ENCODE measurements at regions not wholly inside any gene's neighbourhood (a gene's known extent, or its start where the extent isn't known, plus 50 kb on each side); places are given as distances from the start of the nearest gene placed in this dataset.

DNA sequence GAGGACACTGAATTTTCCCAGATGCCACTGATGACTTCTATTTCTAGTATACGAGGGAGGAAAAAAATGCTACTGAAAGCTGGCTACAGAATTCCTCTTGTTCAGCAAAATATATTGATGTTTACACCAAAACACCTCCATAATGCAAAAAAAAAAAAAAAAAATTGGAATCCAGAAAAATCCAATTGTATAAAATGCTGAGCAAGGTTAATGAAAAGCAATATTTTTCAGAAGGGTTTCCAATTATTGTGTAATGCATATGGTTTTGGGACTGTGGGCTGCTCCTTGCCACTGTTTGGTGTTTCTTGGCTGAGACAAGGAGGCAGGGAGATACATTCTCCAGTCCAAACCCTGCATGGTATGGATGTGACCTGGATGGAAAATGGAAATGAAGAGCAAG, 83.8 kb downstream of the LSM5 start:
- H3K4me3 ChIP-seq (ENCODE audit: low read depth, low read length), result no peak overlapping the region
- DNase-seq (ENCODE audit: low read depth), result no peak
- TF ChIP-seq, protein P1, sequence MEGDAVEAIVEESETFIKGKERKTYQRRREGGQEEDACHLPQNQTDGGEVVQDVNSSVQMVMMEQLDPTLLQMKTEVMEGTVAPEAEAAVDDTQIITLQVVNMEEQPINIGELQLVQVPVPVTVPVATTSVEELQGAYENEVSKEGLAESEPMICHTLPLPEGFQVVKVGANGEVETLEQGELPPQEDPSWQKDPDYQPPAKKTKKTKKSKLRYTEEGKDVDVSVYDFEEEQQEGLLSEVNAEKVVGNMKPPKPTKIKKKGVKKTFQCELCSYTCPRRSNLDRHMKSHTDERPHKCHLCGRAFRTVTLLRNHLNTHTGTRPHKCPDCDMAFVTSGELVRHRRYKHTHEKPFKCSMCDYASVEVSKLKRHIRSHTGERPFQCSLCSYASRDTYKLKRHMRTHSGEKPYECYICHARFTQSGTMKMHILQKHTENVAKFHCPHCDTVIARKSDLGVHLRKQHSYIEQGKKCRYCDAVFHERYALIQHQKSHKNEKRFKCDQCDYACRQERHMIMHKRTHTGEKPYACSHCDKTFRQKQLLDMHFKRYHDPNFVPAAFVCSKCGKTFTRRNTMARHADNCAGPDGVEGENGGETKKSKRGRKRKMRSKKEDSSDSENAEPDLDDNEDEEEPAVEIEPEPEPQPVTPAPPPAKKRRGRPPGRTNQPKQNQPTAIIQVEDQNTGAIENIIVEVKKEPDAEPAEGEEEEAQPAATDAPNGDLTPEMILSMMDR (IDR thresholded peaks at IDR 0.05; ENCODE audit: insufficient read depth, low read depth, low read length), result no peak

DNA sequence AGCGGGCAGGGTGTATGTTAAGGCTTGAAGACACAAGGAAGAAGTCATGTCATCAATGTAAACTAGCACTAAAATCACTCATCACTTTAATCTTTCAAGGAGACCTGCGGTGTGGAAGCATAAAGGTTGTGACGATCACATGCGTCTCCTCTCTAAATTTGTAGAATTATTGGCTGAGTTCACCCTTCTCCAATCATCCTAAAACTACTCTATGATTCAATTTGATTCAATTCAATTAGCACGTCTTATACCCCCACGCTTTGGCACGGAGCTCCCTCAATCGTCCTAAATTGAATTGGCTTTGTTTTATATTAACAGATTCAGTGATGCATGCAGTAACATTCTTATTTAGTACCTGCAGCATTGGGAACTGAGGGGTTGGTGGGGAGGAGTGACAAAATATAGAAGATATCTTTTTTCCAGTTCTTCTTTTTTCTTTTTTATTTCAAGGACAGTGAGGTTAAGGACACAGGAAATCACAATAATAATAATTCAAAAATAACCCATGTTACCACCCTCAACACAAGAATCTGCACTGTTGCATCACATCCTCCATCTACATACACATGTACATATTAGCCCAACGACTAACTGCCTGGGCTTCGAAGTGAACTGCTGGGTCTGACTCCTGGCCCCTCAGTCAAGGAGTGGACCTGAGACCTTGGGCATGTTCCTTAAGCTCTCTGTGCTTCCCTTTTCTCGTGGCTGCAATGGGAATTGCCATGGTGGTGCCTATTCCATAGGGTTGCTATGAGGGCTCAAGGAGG, 86.5 kb downstream of the LSM5 start:
- DNase-seq (ENCODE audit: low read depth), result no peak
- TF ChIP-seq, protein P1 (IDR thresholded peaks at IDR 0.05; ENCODE audit: insufficient read depth, low read depth, low read length), result no peak
- no peak overlapping the region for H3K4me3 ChIP-seq (ENCODE audit: low read depth, low read length)

DNA sequence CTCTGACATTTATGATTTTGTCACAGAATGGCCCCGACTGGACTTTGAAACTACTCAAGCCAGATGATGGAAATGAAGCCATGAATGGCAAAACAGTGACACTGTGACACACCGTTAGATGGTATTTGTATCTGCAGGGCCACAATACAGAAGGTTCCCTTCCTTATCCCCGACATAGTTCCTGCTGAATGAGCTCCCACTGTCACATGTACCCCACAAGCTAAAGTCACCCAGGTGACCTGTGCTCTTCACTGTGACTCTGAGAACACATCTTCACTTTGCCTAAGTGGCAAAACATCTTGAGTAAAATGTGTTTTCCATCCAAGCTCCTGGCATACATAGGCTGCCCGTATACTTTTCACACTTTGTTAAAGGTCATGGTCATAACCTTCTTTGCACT, 89.5 kb downstream of the LSM5 start:
- no peak overlapping the region for H3K4me3 ChIP-seq (ENCODE audit: low read depth, low read length)
- DNase-seq (ENCODE audit: low read depth), result no peak
- TF ChIP-seq, protein P1 (IDR thresholded peaks at IDR 0.05; ENCODE audit: insufficient read depth, low read depth, low read length), result no peak

DNA sequence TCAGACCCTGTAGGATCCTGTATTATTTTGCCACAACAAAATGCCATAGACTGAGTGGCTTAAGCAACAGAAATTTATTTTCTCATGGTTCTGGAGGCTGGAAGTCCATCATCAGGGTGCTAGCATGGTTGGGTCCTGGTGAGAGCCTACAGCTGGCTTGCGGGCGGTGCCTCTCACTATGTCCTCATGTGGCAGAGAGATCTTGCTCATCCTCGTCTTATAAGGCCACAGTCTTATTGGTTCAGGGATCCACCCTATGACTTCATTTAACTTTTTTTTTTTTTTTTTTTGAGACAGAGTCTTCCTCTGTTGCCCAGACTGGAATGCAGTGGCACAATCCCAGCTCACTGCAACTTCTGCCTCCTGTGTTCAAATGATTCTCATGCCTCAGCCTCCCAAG, 90.9 kb downstream of the LSM5 start:
- TF ChIP-seq, protein P1 (IDR thresholded peaks at IDR 0.05; ENCODE audit: insufficient read depth, low read depth, low read length), result no peak
- DNase-seq (ENCODE audit: low read depth), result no peak
- no peak overlapping the region for H3K4me3 ChIP-seq (ENCODE audit: low read depth, low read length)

DNA sequence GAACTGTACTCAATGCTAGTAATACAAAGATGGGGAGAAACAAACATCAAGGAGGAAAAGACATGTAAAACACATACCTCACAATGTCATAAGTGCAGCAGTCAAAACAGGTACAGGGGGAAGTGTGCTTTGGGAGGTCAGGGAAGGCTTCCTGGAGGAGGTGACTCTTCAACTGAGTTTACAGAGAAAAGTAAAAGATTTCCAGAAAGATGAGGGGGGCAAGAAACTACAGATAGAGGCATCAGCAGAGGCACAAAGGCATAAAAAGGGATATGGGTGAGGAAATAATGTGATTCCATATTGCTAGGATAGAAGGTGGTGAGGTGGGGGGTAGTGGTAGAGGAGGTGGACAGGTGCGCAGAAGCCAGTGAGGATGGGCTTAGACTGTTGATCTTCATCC, 95.0 kb downstream of the LSM5 start:
- DNase-seq (ENCODE audit: low read depth), result no peak
- TF ChIP-seq, protein P1 (IDR thresholded peaks at IDR 0.05; ENCODE audit: insufficient read depth, low read depth, low read length), result no peak
- H3K4me3 ChIP-seq (ENCODE audit: low read depth, low read length), result no peak overlapping the region

DNA sequence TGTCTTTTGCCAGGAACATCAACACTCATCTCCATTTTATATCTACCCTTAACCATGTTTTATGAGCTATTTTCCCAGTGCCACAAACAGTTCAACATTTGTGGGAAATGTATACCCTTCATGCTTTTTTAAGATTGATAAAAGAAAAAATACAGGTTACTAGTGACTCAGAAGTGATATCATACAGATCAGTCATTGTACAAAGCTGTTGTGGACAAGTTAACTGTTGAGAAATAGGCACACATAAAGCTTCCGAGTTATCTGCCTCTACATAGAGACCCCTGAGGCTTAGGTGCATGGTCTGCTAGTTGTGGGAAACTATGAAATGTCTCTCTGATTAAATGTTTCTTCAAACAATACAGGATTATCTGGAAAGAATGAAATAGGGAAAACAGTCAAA, 96.3 kb downstream of the LSM5 start:
- no peak for DNase-seq (ENCODE audit: low read depth)
- H3K4me3 ChIP-seq (ENCODE audit: low read depth, low read length), result no peak overlapping the region
- TF ChIP-seq, protein P1 (IDR thresholded peaks at IDR 0.05; ENCODE audit: insufficient read depth, low read depth, low read length), result no peak

DNA sequence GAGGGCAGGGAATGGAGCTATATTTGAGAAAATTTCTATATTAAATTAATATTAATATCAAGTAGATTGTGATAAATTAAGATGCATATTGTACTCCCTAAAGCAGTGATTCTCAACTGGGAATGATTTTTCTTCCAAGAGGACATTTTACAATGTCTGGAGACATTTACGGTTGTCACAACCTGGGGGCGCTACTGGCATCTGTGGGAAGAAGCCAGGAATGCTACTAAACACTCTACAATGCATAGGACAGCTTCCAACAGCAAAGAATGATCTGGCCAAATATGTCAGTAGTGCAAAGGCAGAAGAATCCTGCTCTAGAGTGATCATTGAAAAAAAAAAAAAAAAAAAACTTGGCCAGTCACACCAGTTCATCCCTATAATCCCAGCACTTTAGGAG, 100.0 kb downstream of the LSM5 start:
- DNase-seq (ENCODE audit: low read depth), result no peak
- H3K4me3 ChIP-seq (ENCODE audit: low read depth, low read length), result no peak overlapping the region
- TF ChIP-seq, protein P1 (IDR thresholded peaks at IDR 0.05; ENCODE audit: insufficient read depth, low read depth, low read length), result no peak
